Neural progenitor cell (in vitro differentiated cells): ENCODE measurements at regions not wholly inside any gene's neighbourhood (a gene's known extent, or its start where the extent isn't known, plus 50 kb on each side); places are given as distances from the start of the nearest gene placed in this dataset.

Experiments
- CTCF ChIP-seq: fragments of 200-600 bp; sonication (generic); IDR thresholded peaks from 2 replicates; pipeline ENCODE4 v1.5.1; 2017; ENCODE audit warnings: antibody characterized with exemption, mild to moderate bottlenecking
- EZH2 ChIP-seq: fragments of 200-600 bp; sonication (generic); IDR thresholded peaks from 2 replicates; pipeline ENCODE4 v1.6.1; 2017; ENCODE audit warnings: antibody characterized with exemption, mild to moderate bottlenecking, moderate library complexity

- TF ChIP-seq CTCF (no peak), EZH2 (no peak)
Observed at GRCh38 chr21:45351061-45351460, 53.9 kb upstream of the COL18A1 start.
